Left colon (tissue), 2 donors: ENCODE measurements at regions not wholly inside any gene's neighbourhood (a gene's known extent, or its start where the extent isn't known, plus 50 kb on each side); places are given as distances from the start of the nearest gene placed in this dataset.

Experiments
- ATAC-seq: fragments of 200-7000 bp; cut with Tn5 transposase; one replicate; pipeline ENCODE4 v1.9.1; 2020; ENCODE audit warnings: mild to moderate bottlenecking, moderate library complexity
- DNase-seq, 2 donors: peaks; one replicate each; pipeline ENCODE4 v3.0.0-alpha.2; 2020
- intact Hi-C, 2 donors: fragments of 100-400 bp; cut with DNase I in 1 of 2; cut with micrococcal nuclease in 1 of 2; formaldehyde crosslinking; loops; one replicate each; pipeline versions ENCODE4 v1.11.2 to v1.14.0; 2022; cut with DNase I, micrococcal nuclease
- donor health status: DM: no; HTN: no; CAD: no.
- donor health status: DM: yes; HTN: yes; CAD: no.

DNA sequence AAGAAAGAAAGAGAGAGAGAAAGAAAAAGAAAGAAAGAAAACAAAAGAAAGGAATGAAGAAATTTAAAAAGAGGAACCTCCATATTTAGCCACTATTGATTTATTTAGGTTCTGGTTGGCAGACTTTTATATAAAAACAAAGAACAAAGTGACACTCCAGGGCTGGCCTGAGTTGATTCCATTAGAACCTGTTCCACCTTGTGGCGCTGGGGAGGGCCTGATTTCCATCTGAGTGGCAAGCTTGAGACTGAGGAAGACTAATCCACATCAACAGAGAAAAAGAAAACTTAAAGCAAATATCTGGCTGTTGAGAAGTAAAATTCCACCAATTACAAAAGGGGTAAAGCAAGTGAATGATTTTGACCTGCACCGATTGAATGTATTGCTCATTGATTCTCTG is 345.3 kb downstream of the EN1 start:
- intact Hi-C loops, result no loop called here
- no peak for ATAC-seq
- DNase-seq, result no peak

DNA sequence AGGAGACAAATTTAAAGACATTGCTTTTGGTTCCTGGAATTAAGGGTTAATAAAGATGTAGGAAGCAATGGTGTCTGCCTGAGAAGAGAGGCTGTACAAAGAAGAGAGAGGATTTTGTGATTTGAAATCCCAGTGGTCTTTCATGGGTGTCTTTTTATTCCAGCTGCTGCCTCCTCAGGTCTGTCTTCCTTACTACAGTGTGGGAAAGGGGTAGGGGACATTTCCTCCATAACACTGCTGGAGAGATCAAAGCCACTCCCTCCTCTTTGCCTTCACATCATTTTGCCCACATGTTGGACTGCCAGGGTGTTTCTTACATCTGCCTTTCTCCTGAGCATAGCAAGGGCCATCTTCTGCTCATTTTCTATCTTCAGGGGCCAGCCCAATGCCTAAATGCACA is 348.5 kb downstream of the EN1 start:
- intact Hi-C loops, result no loop called here
- ATAC-seq (no peak), DNase-seq (no peak)

DNA sequence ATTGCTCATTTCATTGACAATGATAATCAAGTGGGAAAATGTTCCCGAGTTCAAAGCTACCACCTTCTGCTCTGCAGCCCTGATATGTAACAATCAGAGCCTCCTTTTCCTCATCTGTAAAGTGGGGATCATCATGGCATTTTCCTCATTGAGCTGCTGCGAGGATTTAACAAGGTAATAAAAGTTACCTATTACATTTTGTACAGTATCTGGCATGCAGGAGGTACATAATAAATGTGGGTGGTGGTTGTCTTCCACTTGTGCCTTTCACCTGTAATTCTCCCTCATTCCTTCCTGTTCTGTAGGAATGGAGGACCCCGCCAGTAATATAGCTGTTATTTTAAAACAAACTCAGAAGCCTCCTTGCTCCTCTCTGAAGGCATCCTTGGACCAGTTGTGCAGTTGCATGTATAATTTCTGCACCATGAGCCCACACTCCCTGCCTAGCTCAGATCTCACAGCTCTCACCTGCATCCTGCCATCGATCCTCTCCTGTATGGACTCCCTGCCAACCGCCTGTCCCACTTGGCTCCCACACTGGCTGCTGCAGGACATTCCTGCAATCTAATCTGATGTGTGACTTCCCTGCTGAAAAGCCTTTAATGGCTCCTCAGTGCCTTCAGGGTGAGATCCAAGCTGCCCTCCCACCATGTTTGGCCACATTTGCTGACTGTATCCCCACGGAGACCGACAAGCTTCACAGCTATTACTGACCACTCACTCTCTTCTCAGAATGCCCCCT is 350.4 kb downstream of the EN1 start:
- intact Hi-C loops, result no loop called here
- ATAC-seq (peak; percentile 94), DNase-seq (peak in 1 of 2 donors; percentile 41)

DNA sequence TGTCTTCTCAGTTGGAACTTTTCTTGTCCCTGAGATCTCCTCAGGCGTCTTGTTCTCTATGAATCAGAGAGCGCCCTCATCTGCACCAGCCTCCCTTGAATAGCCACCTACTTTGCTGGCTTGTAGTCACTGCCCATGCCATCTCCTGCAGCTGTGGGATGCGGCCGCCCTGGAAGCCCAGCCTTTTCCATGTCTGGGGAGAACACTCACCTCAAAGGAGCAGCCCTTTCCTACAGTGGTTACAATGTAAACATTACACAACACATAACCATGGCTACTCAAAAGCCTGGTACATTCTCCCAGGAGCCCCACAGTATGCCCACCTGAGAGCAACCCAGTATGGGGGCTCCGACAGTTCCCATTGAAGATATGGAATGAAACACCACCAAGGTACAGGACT is 351.0 kb downstream of the EN1 start:
- ATAC-seq, result peak; percentile 37
- DNase-seq, result no peak
- intact Hi-C loops, result no loop called here

DNA sequence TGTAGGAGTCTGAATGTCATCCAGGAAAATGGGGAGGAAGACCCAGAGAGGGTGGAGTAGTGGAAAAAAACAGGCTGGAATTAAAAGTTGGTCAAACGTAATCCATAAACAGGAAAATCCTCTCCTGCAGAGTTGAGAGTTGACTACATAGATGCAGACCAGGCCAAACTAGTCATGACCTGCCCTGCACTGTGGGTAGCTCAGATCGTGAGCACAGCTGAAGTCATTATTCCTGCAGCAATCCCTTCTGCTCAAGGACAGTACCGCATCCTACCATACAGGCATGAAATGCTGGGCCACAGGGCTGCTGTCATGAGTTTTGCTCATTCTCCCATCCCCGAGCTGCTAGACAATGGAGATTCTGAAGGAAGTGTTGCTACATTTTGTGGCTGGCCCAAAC is 352.2 kb downstream of the EN1 start:
- DNase-seq, result no peak
- no peak for ATAC-seq
- intact Hi-C loops, result no loop called here

DNA sequence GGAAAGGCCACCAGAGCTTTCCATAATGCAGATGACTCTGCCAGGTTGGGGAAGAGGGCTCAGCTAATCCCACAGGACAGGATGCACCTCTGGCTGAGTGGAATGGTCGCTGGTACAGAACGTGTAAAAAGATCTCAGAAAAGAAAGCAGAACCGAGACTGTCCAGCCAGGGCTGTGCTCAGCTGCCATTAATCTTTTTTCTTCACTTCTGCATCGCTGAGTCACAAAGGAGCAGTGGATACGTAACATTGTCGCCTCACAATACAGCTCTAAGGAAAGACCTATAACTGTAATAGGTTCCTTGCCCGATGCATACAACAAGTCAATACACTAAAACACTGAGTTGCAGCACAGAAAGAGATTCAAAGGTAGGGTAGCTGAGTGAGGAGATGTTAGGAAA is 354.2 kb downstream of the EN1 start:
- DNase-seq, result no peak
- ATAC-seq, result no peak
- intact Hi-C loops, result no loop called here

DNA sequence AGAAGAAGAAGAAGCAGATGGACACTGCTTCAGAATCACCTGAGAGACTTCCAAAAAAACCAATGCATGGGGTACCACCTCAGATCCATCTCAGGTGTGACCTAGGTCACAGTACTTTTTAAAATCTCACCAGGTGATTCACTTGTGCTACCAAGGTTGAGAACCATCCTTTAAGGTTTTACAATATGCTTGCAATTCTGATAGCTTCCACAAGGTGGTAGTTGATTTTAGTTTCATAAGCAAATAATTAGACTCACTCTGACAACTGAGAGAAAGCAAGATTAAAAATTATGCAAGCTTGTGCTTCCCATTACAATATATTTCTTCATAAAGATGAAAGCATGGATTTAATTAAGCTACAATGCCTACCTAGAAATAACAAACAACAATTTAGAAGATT is 355.1 kb downstream of the EN1 start:
- ATAC-seq (no peak), DNase-seq (no peak)
- intact Hi-C loops, result no loop called here

DNA sequence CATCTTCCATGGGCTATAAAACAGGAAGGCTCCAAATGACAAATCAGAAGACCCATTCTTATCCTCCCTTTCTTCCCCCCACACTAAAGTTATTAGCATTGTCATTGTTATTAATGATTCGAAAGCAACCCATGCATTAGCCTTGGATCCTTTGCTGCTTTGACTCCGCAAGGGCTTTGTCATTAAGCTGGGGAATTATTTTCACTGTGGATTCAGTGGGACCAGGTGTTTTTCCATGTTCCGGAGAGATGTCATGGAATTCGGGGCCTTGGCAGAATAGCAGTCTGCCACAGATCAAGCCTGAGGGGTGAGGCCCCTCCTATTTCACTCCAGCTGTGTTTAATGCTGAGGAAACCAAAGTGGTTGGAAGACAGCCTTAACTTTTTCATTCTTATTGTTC is 357.1 kb downstream of the EN1 start:
- intact Hi-C loops, result no loop called here
- no peak for ATAC-seq
- DNase-seq, result no peak

DNA sequence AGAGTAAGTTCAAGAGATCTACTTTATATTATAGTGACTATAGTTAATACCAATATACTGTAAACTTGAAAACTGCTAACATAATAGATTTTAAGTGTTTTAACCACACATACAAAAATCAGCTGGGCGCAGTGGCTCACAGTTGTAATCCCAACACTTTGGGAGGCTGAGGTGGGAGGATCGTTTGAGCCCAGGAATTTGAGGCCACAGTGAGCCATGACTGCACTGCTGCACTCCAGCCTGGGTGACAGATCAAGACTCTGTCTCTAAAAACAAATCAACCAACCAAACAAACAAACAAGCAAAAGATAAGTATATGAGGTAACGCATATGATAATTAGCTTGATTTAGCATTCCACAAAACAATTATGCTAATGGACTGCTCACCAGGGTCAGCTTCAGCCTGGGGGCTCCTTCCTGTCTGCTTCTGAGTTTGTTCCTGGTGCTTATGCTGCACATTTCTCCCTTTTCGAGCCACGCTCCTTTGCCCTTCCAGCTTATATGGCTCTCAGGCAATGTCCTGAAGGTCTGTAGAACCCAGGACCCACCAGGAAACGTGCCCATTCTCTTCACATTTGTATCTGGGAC is 357.6 kb downstream of the EN1 start:
- ATAC-seq (no peak), DNase-seq (no peak)
- intact Hi-C loops, result no loop called here

DNA sequence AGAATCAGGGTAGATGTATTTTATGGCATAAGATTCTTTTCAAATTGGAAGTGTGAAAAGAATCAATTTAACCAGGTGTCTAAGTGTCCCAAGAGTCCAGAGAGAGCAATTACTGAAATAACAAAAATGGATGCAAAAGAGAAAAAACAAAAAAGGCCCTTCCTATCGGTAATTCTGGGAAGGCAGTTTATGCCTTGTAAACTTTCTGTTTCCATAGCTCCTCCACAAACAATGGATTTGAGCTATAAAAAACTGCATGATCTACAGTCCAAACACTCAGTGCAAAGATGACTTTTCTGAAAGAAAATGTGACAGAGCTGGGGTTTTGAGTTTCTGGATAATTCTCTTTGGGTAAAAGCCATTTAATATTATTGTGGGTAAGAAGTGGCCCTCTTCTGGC is 366.1 kb downstream of the EN1 start:
- ATAC-seq (peak; percentile 60), DNase-seq (no peak)
- intact Hi-C loops, result no loop called here

DNA sequence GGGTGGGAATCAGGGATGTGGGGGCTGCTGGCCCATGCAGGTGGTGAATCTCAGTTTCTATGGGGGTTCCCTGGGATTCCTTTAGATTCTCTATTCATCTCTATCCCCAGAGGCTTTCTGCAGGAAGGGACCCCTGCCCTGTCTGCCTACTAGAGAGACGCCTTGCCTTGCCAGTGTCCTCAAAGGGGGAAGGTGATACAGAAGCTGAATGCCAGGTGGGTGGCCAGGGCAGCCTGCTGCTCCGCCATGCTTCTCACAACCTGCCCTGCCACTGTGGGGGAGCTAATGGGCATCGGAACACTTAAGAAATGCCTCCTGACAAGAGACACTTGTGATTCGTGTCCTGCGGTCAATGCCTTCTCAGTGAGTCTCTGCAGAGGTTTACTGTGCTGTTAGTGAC is 368.4 kb downstream of the EN1 start:
- no peak for ATAC-seq
- intact Hi-C loops, result no loop called here
- DNase-seq, result no peak

DNA sequence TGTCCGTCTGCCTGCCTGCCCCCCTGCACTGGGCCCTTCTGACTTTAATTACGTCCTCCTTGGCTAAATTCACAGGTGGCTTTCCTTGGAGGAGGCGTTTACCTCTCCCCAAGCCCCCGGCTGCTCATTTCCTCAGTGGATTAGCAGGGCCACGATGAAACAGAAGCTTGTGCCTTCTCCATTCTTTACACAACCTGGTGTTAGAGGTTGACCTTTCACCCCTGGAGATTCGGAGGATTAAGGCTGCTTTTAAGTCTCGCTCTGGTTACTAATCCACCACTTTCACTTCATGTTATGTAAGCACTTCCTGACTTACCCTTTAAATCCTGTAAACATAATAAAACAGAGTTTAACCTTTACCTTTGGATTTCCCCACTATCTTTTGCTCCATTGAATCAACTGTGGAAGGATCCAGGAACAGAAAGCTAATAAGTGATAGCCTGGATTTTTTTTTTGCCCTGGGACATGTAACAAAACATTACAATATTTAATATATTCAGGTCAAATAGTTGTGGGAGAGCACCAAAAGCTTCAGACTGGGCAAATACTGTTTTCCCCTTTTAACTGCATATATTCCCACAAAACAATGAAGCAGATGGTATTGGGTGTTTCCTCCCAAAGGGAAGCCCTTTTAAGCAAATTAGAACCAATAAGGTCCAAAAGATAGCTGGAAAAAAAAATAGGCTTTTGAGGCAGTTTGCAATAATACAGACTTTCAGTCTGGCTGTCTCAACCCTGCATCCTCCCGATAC is 370.2 kb downstream of the EN1 start:
- intact Hi-C loops, result no loop called here
- ATAC-seq (peak; percentile 95), DNase-seq (no peak)

DNA sequence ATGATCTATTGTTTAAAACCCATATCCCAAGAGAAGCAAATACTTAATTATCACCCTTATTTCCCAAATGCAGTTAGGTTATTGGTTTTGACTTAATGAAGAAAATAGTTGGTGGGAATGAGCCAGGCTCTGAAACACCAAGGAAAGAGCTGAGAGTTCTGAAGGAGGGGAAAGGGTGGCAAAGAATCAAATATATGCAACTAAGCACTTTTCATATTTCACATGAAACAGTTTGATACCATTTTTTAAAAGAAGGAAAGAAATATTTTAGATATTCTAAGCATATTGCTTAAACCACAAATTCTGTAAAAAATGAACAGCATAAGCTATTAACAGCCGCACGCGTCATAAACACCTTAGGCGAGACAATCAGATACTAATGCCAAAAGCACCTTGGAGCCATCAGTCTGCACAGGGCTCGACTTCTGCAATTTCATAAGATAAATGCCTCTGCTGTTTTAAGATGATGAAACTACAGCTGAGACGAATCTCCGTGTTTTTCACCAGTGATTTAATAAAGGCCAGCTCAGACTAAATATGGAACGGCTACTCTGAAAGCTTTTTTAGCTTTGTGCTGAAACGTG is 371.7 kb downstream of the EN1 start:
- ATAC-seq (no peak), DNase-seq (no peak)
- intact Hi-C loops, result no loop called here

DNA sequence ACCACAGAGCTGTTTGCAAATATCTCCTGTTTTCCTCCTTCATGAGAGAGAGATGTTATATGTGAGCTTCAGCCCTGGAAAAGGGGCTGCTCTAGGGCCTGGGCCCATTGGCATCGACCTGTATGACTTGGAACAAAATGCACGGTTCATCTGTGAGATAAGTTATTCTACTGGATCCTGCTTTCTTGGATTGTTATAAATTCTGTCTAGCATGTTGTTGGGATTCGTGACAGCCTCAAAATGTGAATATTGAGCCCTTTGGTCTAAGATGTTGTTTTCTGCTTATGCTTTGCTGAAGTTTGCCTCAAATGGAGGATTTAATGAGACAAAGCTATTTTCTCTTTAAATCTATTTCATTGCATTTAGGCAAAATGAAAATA is 372.9 kb downstream of the EN1 start:
- ATAC-seq (no peak), DNase-seq (no peak)
- intact Hi-C loops, result no loop called here

DNA sequence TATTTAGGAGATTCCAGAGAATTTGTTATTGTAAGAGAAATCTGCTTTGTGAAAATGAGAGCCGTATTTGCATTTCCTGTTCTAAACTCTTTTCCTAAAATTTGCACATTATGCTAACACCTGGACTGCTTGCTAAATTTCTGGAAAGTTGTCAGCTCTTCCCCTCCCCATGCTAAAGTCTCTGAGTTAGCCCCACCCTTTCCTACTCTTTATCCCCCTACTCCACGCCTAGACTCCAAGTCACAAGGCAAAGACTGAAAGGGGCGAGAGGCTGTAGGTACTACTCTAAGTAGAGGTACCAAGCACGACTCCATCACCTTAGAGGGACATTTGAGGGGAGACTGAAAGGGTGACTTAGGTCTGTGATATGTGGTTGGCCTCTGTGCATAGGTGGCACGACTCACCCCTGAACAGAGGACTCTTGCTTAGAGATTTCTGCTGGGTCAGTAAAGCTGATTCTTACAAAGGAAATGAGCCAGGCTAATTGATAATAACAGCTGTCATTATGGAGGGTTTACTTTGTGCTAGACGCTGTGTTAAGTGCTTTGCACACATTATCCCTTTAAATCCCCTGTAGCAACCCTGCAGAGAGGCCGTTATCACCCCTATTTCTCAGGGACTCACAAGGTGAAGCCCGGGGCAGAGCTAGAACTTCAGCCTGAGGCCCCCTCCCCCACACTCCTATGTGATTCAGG is 373.5 kb downstream of the EN1 start:
- DNase-seq (no peak), ATAC-seq (no peak)
- intact Hi-C loops, result no loop called here

DNA sequence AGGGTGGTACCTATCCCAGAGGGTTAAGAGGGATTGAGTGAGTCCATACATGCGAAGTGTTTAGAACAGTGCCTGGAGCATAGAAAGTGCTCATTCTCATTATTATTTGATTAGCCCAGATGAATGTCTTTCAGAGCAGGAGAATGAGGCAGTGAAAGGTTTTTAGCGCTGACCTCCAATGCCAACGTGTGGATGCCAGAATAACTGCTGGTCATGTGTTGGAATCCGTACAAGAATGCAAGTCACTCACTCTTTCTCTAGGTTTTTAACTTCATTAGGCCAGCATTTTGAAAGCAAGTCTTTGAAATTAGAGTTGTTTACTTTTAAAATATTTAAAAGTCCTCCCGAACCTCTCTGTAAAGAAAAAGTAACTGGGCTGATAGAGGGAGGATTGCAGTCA is 374.2 kb downstream of the EN1 start:
- no peak for ATAC-seq
- intact Hi-C loops, result no loop called here
- DNase-seq, result no peak

DNA sequence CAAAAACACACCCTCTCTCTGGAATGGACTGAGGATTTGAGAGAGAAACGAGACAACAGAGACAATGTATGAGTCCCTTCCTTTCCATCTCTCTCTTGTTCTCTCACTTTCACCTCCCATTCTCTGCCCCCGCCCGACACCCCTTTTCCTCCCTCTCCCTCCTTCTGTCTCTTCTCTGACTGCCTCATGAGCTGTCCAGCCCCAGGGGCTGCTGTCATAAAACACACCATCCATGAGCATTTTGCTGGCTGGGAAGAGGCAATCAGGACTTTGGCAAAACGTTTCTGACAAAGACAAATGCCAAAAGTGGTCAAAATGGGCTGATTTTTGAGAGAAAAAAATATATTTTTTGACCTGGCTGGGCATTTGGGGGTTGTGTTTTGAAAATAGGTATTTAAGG is 377.2 kb downstream of the EN1 start:
- no peak for DNase-seq
- no peak for ATAC-seq
- intact Hi-C loops, result no loop called here

DNA sequence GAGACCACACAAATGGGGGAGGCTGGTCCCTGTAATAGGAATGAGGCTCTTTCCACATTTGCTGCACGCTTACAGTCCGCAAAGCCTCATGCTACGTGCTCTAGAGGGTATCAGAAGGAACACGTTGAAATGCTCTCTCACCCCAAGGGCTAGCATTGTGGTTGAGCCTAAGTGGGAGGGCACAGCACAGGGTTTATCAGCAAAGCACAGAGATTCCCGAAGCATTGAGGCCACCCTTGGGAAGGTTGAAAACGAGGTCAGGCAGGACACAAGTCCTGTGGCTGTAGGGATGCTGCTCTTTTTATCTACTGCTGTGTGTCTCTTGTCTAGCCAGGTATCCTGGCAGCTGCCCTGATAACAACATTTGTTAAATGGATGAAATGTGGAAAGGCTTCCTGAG is 378.3 kb downstream of the EN1 start:
- DNase-seq, result no peak
- ATAC-seq, result no peak
- intact Hi-C loops, result no loop called here

DNA sequence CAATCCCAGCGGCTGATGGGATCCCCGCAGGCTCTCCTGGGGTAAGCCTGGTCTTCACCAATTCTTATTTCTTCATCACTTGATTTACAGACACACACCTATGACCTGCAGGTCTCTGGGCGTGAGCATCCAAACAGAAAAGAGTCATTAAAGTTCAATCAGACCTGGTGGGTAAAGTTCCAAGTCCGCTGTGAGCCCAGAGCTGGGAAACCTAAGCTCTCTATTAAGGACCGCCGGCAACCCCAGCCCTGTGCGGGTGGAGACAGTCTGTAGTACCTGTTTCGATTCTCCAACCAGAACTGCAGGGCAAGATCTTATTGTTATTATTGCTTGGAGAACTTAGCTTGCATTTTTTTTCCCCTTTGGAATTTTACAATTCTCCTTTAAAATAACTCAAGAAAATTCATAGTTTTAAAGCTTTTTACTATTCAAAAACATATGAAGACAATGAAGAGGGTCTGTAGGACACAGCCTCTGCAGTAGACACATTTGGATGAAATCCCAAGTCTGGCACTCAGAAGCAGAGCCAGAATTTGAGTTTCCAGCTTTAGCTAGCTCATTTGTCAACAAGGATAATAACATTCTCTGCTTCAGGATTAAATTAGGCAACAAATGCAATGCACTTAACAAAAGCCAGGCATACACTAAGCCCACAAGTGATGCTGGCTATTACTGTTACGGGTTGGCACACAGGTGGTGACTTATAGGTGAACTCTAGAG is 376.4 kb downstream of the INSIG2 start:
- ATAC-seq (peak; percentile 19), DNase-seq (no peak)
- intact Hi-C loops, result no loop called here
